Keratinocyte (primary cell): ENCODE measurements at regions not wholly inside any gene's neighbourhood (a gene's known extent, or its start where the extent isn't known, plus 50 kb on each side); places are given as distances from the start of the nearest gene placed in this dataset.

ENCODE experiments used
- DNase-seq: peaks from one replicate; pipeline ENCODE4 v3.0.0-alpha.2; 2011; ENCODE audit warnings: low read depth, missing footprints, low spot score
- FAIRE-seq: peaks from 2 replicates; lab custom pipeline; 2011; peaks lifted over from hg19 to GRCh38; lab: Jason Lieb, UNC
- H2AFZ ChIP-seq: 2 replicates; pipeline ENCODE4 v1.6.0; 2012; ENCODE audit warnings: low read length, control low read depth, inconsistent platforms; ENCODE audit not compliant: control insufficient read depth
- H3K27ac ChIP-seq: 2 replicates; pipeline ENCODE4 v1.5.1; 2011; ENCODE audit warnings: low read length; ENCODE audit not compliant: control insufficient read depth, insufficient read depth
- H3K27me3 ChIP-seq: 3 replicates; pipeline ENCODE4 v1.6.0; 2011; ENCODE audit warnings: low read length; ENCODE audit not compliant: control insufficient read depth, insufficient read depth; ENCODE audit errors: extremely low read depth
- H3K36me3 ChIP-seq, 2 experiments: 2 replicates in 1 of 2; 3 replicates in 1 of 2; pipeline ENCODE4 v1.5.1; 2011; ENCODE audit warnings: low read length in 2 of 2, mild to moderate bottlenecking in 1 of 2; ENCODE audit not compliant: control insufficient read depth in 2 of 2, insufficient read depth in 2 of 2; ENCODE audit errors: extremely low read depth in 1 of 2
- H3K4me1 ChIP-seq: 3 replicates; pipeline ENCODE4 v1.5.1; 2011; ENCODE audit warnings: low read length; ENCODE audit not compliant: control insufficient read depth, insufficient read depth; ENCODE audit errors: extremely low read depth
- H3K4me2 ChIP-seq: 3 replicates; pipeline ENCODE4 v1.6.0; 2011; ENCODE audit warnings: low read depth, low read length; ENCODE audit not compliant: control insufficient read depth, insufficient read depth; ENCODE audit errors: extremely low read depth
- H3K4me3 ChIP-seq, 3 experiments: fragments of 200-600 bp in 1 of 3; sonication (generic) in 1 of 3; 2 replicates in 2 of 3; 3 replicates in 1 of 3; pipeline ENCODE4 v1.5.1; 2011 to 2016; ENCODE audit warnings: low read length in 3 of 3, mild to moderate bottlenecking in 3 of 3, control low read depth in 2 of 3, inconsistent platforms in 1 of 3, low read depth in 1 of 3, mixed read lengths in 1 of 3, mixed run types in 1 of 3, moderate library complexity in 1 of 3; ENCODE audit not compliant: control insufficient read depth in 2 of 3, insufficient read depth in 2 of 3; ENCODE audit errors: extremely low read depth in 1 of 3
- H3K79me2 ChIP-seq: 2 replicates; pipeline ENCODE4 v1.6.0; 2012; ENCODE audit warnings: low read length; ENCODE audit not compliant: control insufficient read depth, insufficient read depth
- H3K9ac ChIP-seq: 3 replicates; pipeline ENCODE4 v1.6.0; 2011; ENCODE audit warnings: low read length; ENCODE audit not compliant: control insufficient read depth, insufficient read depth; ENCODE audit errors: extremely low read depth
- H3K9me1 ChIP-seq: 3 replicates; pipeline ENCODE4 v1.6.0; 2011; ENCODE audit warnings: low read length; ENCODE audit not compliant: control insufficient read depth, insufficient read depth; ENCODE audit errors: extremely low read depth
- H3K9me3 ChIP-seq: 2 replicates; pipeline ENCODE4 v1.5.1; 2012; ENCODE audit warnings: low read depth, low read length; ENCODE audit not compliant: control insufficient read depth
- H4K20me1 ChIP-seq: 3 replicates; pipeline ENCODE4 v1.6.0; 2011; ENCODE audit warnings: low read length; ENCODE audit not compliant: control insufficient read depth, insufficient read depth; ENCODE audit errors: extremely low read depth
- EZH2 ChIP-seq: IDR thresholded peaks from one replicate; pipeline ENCODE4 v1.6.1; 2012; ENCODE audit warnings: inconsistent platforms, mild to moderate bottlenecking, low read length, moderate library complexity
- dilution Hi-C: fragments of 300-500 bp; cut with MboI; formaldehyde crosslinking; loops from one replicate; pipeline ENCODE4 v1.7.0; 2020; ENCODE audit warnings: low sequenced_read_pairs; ENCODE audit not compliant: extremely low pct_ligation_motif_present
- TF ChIP-seq, protein P1 (sequence below), 3 experiments: IDR thresholded peaks in 1 of 3; conservative IDR thresholded peaks in 1 of 3; optimal IDR thresholded peaks in 1 of 3; 2 replicates in 2 of 3; 3 replicates in 1 of 3; pipeline versions ENCODE3 to v1.5.1; 2011; ENCODE audit warnings: low read length in 3 of 3, mild to moderate bottlenecking in 3 of 3, moderate library complexity in 2 of 3, control low read depth in 1 of 3, inconsistent platforms in 1 of 3; ENCODE audit not compliant: insufficient read depth in 2 of 3; ENCODE audit errors: extremely low read depth in 1 of 3

DNA sequence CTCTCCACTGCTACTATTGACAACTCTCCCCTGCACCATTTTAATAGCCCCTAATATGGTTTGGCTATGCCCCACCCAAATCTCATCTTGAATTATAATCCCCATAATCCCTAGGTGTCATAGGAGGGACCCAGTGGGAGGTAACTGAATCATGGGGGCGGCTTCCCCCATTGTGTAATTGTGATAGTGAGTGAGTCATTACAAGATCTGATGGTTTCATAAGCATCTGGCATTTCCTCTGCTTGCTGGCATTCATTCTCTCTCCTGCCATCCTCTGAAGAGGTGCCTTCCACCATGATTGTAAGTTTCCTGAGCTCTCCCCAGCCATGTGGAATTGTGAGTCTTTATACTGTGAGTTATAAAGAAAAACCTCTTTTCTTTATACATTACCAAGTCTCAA lies 74.1 kb upstream of the TCF21 start:
- TF ChIP-seq EZH2: no peak
- TF ChIP-seq, protein P1, sequence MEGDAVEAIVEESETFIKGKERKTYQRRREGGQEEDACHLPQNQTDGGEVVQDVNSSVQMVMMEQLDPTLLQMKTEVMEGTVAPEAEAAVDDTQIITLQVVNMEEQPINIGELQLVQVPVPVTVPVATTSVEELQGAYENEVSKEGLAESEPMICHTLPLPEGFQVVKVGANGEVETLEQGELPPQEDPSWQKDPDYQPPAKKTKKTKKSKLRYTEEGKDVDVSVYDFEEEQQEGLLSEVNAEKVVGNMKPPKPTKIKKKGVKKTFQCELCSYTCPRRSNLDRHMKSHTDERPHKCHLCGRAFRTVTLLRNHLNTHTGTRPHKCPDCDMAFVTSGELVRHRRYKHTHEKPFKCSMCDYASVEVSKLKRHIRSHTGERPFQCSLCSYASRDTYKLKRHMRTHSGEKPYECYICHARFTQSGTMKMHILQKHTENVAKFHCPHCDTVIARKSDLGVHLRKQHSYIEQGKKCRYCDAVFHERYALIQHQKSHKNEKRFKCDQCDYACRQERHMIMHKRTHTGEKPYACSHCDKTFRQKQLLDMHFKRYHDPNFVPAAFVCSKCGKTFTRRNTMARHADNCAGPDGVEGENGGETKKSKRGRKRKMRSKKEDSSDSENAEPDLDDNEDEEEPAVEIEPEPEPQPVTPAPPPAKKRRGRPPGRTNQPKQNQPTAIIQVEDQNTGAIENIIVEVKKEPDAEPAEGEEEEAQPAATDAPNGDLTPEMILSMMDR (optimal IDR thresholded peaks at IDR 0.05 in 1 of 3, IDR thresholded peaks at IDR 0.05 in 1 of 3, conservative IDR thresholded peaks at IDR 0.05 in 1 of 3; ENCODE audit: extremely low read depth in 1 of 3, insufficient read depth in 2 of 3, low read length in 3 of 3): no peak
- no peaks in the 10 kb centered on the region for H3K9me1 ChIP-seq
- no peak overlapping the region for H3K4me2 ChIP-seq
- H3K79me2 ChIP-seq: no peaks in the 10 kb centered on the region
- no peaks in the 10 kb centered on the region for H3K4me1 ChIP-seq
- H2AFZ ChIP-seq: no peak overlapping the region
- no peaks in the 10 kb centered on the region for H4K20me1 ChIP-seq
- no peaks in the 10 kb centered on the region for H3K36me3 ChIP-seq
- H3K4me3 ChIP-seq: no peak overlapping the region
- no peak for FAIRE-seq
- no peaks in the 10 kb centered on the region for H3K27me3 ChIP-seq
- dilution Hi-C loops: no loop called here
- H3K9me3 ChIP-seq: no peaks in the 10 kb centered on the region
- H3K27ac ChIP-seq: no peak overlapping the region
- no peak overlapping the region for H3K9ac ChIP-seq
- DNase-seq: no peak

GRCh38 chr6:133815313-133815712 lies 73.6 kb upstream of the TCF21 start:
- no peak overlapping the region for H3K9ac ChIP-seq
- H3K79me2 ChIP-seq: no peaks in the 10 kb centered on the region
- dilution Hi-C loops: no loop called here
- no peaks in the 10 kb centered on the region for H3K36me3 ChIP-seq
- no peak overlapping the region for H2AFZ ChIP-seq
- no peak overlapping the region for H3K27ac ChIP-seq
- H3K4me3 ChIP-seq: no peak overlapping the region
- no peaks in the 10 kb centered on the region for H3K27me3 ChIP-seq
- TF ChIP-seq EZH2: no peak
- TF ChIP-seq, protein P1 (optimal IDR thresholded peaks at IDR 0.05 in 1 of 3, IDR thresholded peaks at IDR 0.05 in 1 of 3, conservative IDR thresholded peaks at IDR 0.05 in 1 of 3; ENCODE audit: extremely low read depth in 1 of 3, insufficient read depth in 2 of 3, low read length in 3 of 3): no peak
- no peak overlapping the region for H3K4me2 ChIP-seq
- H4K20me1 ChIP-seq: no peaks in the 10 kb centered on the region
- no peaks in the 10 kb centered on the region for H3K9me3 ChIP-seq
- no peak for FAIRE-seq
- no peaks in the 10 kb centered on the region for H3K4me1 ChIP-seq
- no peak for DNase-seq
- no peaks in the 10 kb centered on the region for H3K9me1 ChIP-seq
